ENCODE measurements at regions not wholly inside any gene's neighbourhood (a gene's known extent, or its start where the extent isn't known, plus 50 kb on each side); places are given as distances from the start of the nearest gene placed in this dataset.

GRCh38 chr2:176734868-176735267, 465.6 kb downstream of the MTX2 start:
- no peak for DNase-seq (ENCODE audit: low read depth)
- TF ChIP-seq CTCF (IDR thresholded peaks at IDR 0.05; ENCODE audit: insufficient read depth, low read length, poor library complexity, severe bottlenecking): no peak
- H3K4me3 ChIP-seq (ENCODE audit: low read depth, low read length): no peak overlapping the region
- no peaks in the 10 kb centered on the region for H3K27me3 ChIP-seq (ENCODE audit: control insufficient read depth, insufficient read depth, low read length)
- H3K36me3 ChIP-seq (ENCODE audit: control insufficient read depth, insufficient read depth, low read length): no peaks in the 10 kb centered on the region

GRCh38 chr2:176742271-176742670, 470.3 kb upstream of the HNRNPA3 start:
- Histone ChIP-seq H3K36me3 (ENCODE audit: control insufficient read depth, insufficient read depth, low read length) (no peaks in the 10 kb centered on the region), H3K27me3 (ENCODE audit: control insufficient read depth, insufficient read depth, low read length) (no peaks in the 10 kb centered on the region), H3K4me3 (ENCODE audit: low read depth, low read length) (no peak overlapping the region)
- TF ChIP-seq CTCF (IDR thresholded peaks at IDR 0.05; ENCODE audit: insufficient read depth, low read length, poor library complexity, severe bottlenecking): no peak
- DNase-seq (ENCODE audit: low read depth): no peak

- no peak for DNase-seq (ENCODE audit: low read depth)
- Histone ChIP-seq H3K27me3 (ENCODE audit: control insufficient read depth, insufficient read depth, low read length) (no peaks in the 10 kb centered on the region), H3K36me3 (ENCODE audit: control insufficient read depth, insufficient read depth, low read length) (no peaks in the 10 kb centered on the region), H3K4me3 (ENCODE audit: low read depth, low read length) (no peak overlapping the region)
- no peak for TF ChIP-seq CTCF (IDR thresholded peaks at IDR 0.05; ENCODE audit: insufficient read depth, low read length, poor library complexity, severe bottlenecking)
Observed at GRCh38 chr2:176743671-176744070, 468.9 kb upstream of the HNRNPA3 start.

- TF ChIP-seq CTCF (IDR thresholded peaks at IDR 0.05; ENCODE audit: insufficient read depth, low read length, poor library complexity, severe bottlenecking): no peak
- DNase-seq (ENCODE audit: low read depth): no peak
- H3K36me3 ChIP-seq (ENCODE audit: control insufficient read depth, insufficient read depth, low read length): no peaks in the 10 kb centered on the region
- H3K27me3 ChIP-seq (ENCODE audit: control insufficient read depth, insufficient read depth, low read length): no peaks in the 10 kb centered on the region
- H3K4me3 ChIP-seq (ENCODE audit: low read depth, low read length): no peak overlapping the region
Observed at GRCh38 chr2:176744146-176744545, 468.4 kb upstream of the HNRNPA3 start.

- Histone ChIP-seq H3K4me3 (ENCODE audit: low read depth, low read length) (no peak overlapping the region), H3K27me3 (ENCODE audit: control insufficient read depth, insufficient read depth, low read length) (no peaks in the 10 kb centered on the region), H3K36me3 (ENCODE audit: control insufficient read depth, insufficient read depth, low read length) (no peaks in the 10 kb centered on the region)
- no peak for DNase-seq (ENCODE audit: low read depth)
- TF ChIP-seq CTCF (IDR thresholded peaks at IDR 0.05; ENCODE audit: insufficient read depth, low read length, poor library complexity, severe bottlenecking): no peak
Observed at GRCh38 chr2:176745543-176746200, 466.9 kb upstream of the HNRNPA3 start.

GRCh38 chr2:176746411-176746810, 466.2 kb upstream of the HNRNPA3 start:
- TF ChIP-seq CTCF (IDR thresholded peaks at IDR 0.05; ENCODE audit: insufficient read depth, low read length, poor library complexity, severe bottlenecking): no peak
- Histone ChIP-seq H3K27me3 (ENCODE audit: control insufficient read depth, insufficient read depth, low read length) (no peaks in the 10 kb centered on the region), H3K4me3 (ENCODE audit: low read depth, low read length) (no peak overlapping the region), H3K36me3 (ENCODE audit: control insufficient read depth, insufficient read depth, low read length) (no peaks in the 10 kb centered on the region)
- no peak for DNase-seq (ENCODE audit: low read depth)
